C4-2B (cell line): ENCODE measurements at regions not wholly inside any gene's neighbourhood (a gene's known extent, or its start where the extent isn't known, plus 50 kb on each side); places are given as distances from the start of the nearest gene placed in this dataset.

Source experiments
- ZFX ChIP-seq: fragments of 450-650 bp; IDR thresholded peaks from 2 replicates; pipeline ENCODE4 v1.6.1; 2017
- TF ChIP-seq, protein P1 (sequence below): fragments of 450-650 bp; conservative IDR thresholded peaks from 2 replicates; pipeline ENCODE4 v1.5.1; 2017; ENCODE audit warnings: mild to moderate bottlenecking

DNA sequence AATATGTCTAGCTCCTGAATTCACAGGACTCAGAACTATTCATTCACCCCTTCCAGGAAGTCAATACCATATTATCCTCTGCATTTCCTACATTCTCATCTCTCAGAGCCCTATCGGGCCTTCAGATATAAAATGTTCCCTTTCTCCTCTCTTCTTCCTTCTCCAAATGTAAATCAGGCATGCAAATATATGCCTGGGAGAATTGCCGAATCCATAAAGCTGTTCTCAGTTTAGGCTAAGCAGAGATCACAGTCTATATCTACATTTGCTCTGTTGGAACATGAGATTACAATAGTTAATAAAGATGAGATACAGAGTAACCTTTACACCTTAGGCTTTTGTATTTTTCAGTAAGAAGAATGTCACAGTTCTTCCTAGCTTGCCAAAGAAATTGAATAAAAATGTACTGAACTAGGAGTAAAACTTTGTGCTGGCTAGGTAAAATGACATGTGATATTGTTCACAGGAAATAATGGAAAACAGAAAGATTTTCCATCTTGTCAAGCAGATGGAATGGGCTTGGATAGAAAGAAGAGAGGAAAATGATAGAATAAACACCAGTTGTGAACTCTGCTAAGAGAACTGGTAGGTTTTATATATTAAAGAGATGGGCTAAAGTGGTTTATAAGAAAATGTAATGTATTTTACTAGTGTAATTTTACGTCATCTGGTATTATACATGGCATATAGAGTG lies 161.5 kb downstream of the NRIP1 start:
- TF ChIP-seq, protein P1, sequence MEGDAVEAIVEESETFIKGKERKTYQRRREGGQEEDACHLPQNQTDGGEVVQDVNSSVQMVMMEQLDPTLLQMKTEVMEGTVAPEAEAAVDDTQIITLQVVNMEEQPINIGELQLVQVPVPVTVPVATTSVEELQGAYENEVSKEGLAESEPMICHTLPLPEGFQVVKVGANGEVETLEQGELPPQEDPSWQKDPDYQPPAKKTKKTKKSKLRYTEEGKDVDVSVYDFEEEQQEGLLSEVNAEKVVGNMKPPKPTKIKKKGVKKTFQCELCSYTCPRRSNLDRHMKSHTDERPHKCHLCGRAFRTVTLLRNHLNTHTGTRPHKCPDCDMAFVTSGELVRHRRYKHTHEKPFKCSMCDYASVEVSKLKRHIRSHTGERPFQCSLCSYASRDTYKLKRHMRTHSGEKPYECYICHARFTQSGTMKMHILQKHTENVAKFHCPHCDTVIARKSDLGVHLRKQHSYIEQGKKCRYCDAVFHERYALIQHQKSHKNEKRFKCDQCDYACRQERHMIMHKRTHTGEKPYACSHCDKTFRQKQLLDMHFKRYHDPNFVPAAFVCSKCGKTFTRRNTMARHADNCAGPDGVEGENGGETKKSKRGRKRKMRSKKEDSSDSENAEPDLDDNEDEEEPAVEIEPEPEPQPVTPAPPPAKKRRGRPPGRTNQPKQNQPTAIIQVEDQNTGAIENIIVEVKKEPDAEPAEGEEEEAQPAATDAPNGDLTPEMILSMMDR = no peak
- no peak for TF ChIP-seq ZFX
